T-helper 2 cell treated with Interferon-gamma antibody and Interleukin-4, amounts not matched to agents 5 μg/mL and 100 μg/mL, for 36 hours (primary cell): ENCODE measurements at regions not wholly inside any gene's neighbourhood (a gene's known extent, or its start where the extent isn't known, plus 50 kb on each side); places are given as distances from the start of the nearest gene placed in this dataset.
"Not testable (repeated sequence)": the region's sequence is repeated elsewhere in the genome, so short reads cannot be mapped to it uniquely, and the experiment has no call there.

Experiments
- DNase-seq: peaks from one replicate; pipeline ENCODE4 v3.0.0; 2021; ENCODE audit warnings: low spot score
- H3K27ac Mint-ChIP-seq: one replicate; pipeline ENCODE4 v1.8.0; 2021; ENCODE audit warnings: mild to moderate bottlenecking, mixed read lengths
- H3K27me3 Mint-ChIP-seq: one replicate; pipeline ENCODE4 v1.8.0; 2021; ENCODE audit warnings: low read depth, mixed read lengths
- H3K36me3 Mint-ChIP-seq: one replicate; pipeline ENCODE4 v1.8.0; 2021; ENCODE audit warnings: low read depth, mixed read lengths
- H3K4me1 Mint-ChIP-seq: one replicate; pipeline ENCODE4 v1.8.0; 2021; ENCODE audit warnings: low read depth, mixed read lengths
- H3K4me3 Mint-ChIP-seq: one replicate; pipeline ENCODE4 v1.8.0; 2022; ENCODE audit warnings: mild to moderate bottlenecking, moderate library complexity, mixed read lengths
- H3K9me3 Mint-ChIP-seq: one replicate; pipeline ENCODE4 v1.8.0; 2021; ENCODE audit warnings: mixed read lengths

- H3K36me3 Mint-ChIP-seq: not testable (repeated sequence)
Measured at GRCh38 chrX:40861952-40862554, 126.7 kb upstream of the MED14 start.

GRCh38 chrX:40863260-40863659 is 127.9 kb upstream of the MED14 start:
- peaks cover 11% of the 10 kb centered on the region for H3K27me3 Mint-ChIP-seq
- H3K4me1 Mint-ChIP-seq, H3K9me3 Mint-ChIP-seq, H3K4me3 Mint-ChIP-seq, H3K27ac Mint-ChIP-seq, DNase-seq, H3K36me3 Mint-ChIP-seq: not testable (repeated sequence)

More at GRCh38 chrX:40861952-40862554, 126.7 kb upstream of the MED14 start:
- H3K27me3 Mint-ChIP-seq, H3K4me1 Mint-ChIP-seq, H3K27ac Mint-ChIP-seq, DNase-seq, H3K4me3 Mint-ChIP-seq, H3K9me3 Mint-ChIP-seq: not testable (repeated sequence)

- Mint-ChIP-seq H3K4me1 (no peaks in the 10 kb centered on the region), H3K36me3 (no peaks in the 10 kb centered on the region), H3K27ac (no peak overlapping the region), H3K27me3 (peaks cover 11% of the 10 kb centered on the region), H3K4me3 (no peak overlapping the region), H3K9me3 (peaks cover 4% of the 10 kb centered on the region)
- DNase-seq: no peak
Measured at GRCh38 chrX:40863671-40864070, 128.3 kb upstream of the MED14 start.

- Mint-ChIP-seq H3K4me3 (no peak overlapping the region), H3K9me3 (peaks cover 4% of the 10 kb centered on the region), H3K27me3 (peaks cover 11% of the 10 kb centered on the region), H3K36me3 (no peaks in the 10 kb centered on the region), H3K27ac (no peak overlapping the region), H3K4me1 (no peaks in the 10 kb centered on the region)
- DNase-seq: no peak
Measured at GRCh38 chrX:40864972-40865371, 129.6 kb upstream of the MED14 start.

GRCh38 chrX:40866893-40867292 is 131.6 kb upstream of the MED14 start:
- Mint-ChIP-seq H3K4me3 (no peak overlapping the region), H3K27me3 (peaks cover 11% of the 10 kb centered on the region), H3K4me1 (no peaks in the 10 kb centered on the region), H3K36me3 (no peaks in the 10 kb centered on the region), H3K27ac (no peak overlapping the region), H3K9me3 (no peaks in the 10 kb centered on the region)
- DNase-seq: no peak

GRCh38 chrX:40867352-40867751 is 132.0 kb upstream of the MED14 start:
- Mint-ChIP-seq H3K4me1 (no peaks in the 10 kb centered on the region), H3K27ac (no peak overlapping the region), H3K9me3 (no peaks in the 10 kb centered on the region), H3K36me3 (no peaks in the 10 kb centered on the region), H3K27me3 (peaks cover 11% of the 10 kb centered on the region), H3K4me3 (no peak overlapping the region)
- no peak for DNase-seq

- H3K4me1 Mint-ChIP-seq: no peaks in the 10 kb centered on the region
- H3K36me3 Mint-ChIP-seq: no peaks in the 10 kb centered on the region
- no peak for DNase-seq
- H3K27me3 Mint-ChIP-seq: peaks cover 11% of the 10 kb centered on the region
- no peaks in the 10 kb centered on the region for H3K9me3 Mint-ChIP-seq
- H3K4me3 Mint-ChIP-seq: no peak overlapping the region
- no peak overlapping the region for H3K27ac Mint-ChIP-seq
Measured at GRCh38 chrX:40868868-40869267, 133.5 kb upstream of the MED14 start.

- not testable (repeated sequence) for H3K36me3 Mint-ChIP-seq, H3K4me3 Mint-ChIP-seq, H3K4me1 Mint-ChIP-seq, H3K27ac Mint-ChIP-seq, H3K27me3 Mint-ChIP-seq, DNase-seq, H3K9me3 Mint-ChIP-seq
Measured at GRCh38 chrX:40870982-40871381, 135.6 kb upstream of the MED14 start.

GRCh38 chrX:40871385-40872082 is 136.2 kb upstream of the MED14 start:
- H3K4me1 Mint-ChIP-seq: no peaks in the 10 kb centered on the region
- no peak overlapping the region for H3K4me3 Mint-ChIP-seq
- DNase-seq: no peak
- H3K27me3 Mint-ChIP-seq: peaks cover 5% of the 10 kb centered on the region
- no peaks in the 10 kb centered on the region for H3K36me3 Mint-ChIP-seq
- H3K9me3 Mint-ChIP-seq: no peaks in the 10 kb centered on the region
- no peak overlapping the region for H3K27ac Mint-ChIP-seq

- Mint-ChIP-seq H3K9me3 (no peaks in the 10 kb centered on the region), H3K27me3 (peaks cover 2% of the 10 kb centered on the region), H3K4me3 (no peak overlapping the region), H3K27ac (no peak overlapping the region), H3K36me3 (no peaks in the 10 kb centered on the region), H3K4me1 (no peaks in the 10 kb centered on the region)
- DNase-seq: no peak
Measured at GRCh38 chrX:40872351-40872750, 137.0 kb upstream of the MED14 start.

GRCh38 chrX:40875476-40875875 is 140.1 kb upstream of the MED14 start:
- no peaks in the 10 kb centered on the region for H3K4me1 Mint-ChIP-seq

GRCh38 chrX:40877887-40878286 is 142.5 kb upstream of the MED14 start:
- H3K4me1 Mint-ChIP-seq: no peaks in the 10 kb centered on the region
- no peaks in the 10 kb centered on the region for H3K9me3 Mint-ChIP-seq
- DNase-seq: no peak
- no peak overlapping the region for H3K27ac Mint-ChIP-seq
- no peaks in the 10 kb centered on the region for H3K27me3 Mint-ChIP-seq
- no peak overlapping the region for H3K4me3 Mint-ChIP-seq
- no peaks in the 10 kb centered on the region for H3K36me3 Mint-ChIP-seq

More at GRCh38 chrX:40875476-40875875, 140.1 kb upstream of the MED14 start:
- Mint-ChIP-seq H3K27me3 (no peaks in the 10 kb centered on the region), H3K27ac (no peak overlapping the region), H3K9me3 (no peaks in the 10 kb centered on the region), H3K36me3 (no peaks in the 10 kb centered on the region), H3K4me3 (no peak overlapping the region)
- DNase-seq: no peak

GRCh38 chrX:40878766-40879165 is 143.4 kb upstream of the MED14 start:
- no peaks in the 10 kb centered on the region for H3K9me3 Mint-ChIP-seq
- no peak overlapping the region for H3K4me3 Mint-ChIP-seq
- H3K27ac Mint-ChIP-seq: no peak overlapping the region
- no peaks in the 10 kb centered on the region for H3K4me1 Mint-ChIP-seq
- H3K36me3 Mint-ChIP-seq: no peaks in the 10 kb centered on the region
- DNase-seq: no peak
- no peaks in the 10 kb centered on the region for H3K27me3 Mint-ChIP-seq

- DNase-seq, H3K4me1 Mint-ChIP-seq, H3K4me3 Mint-ChIP-seq, H3K27ac Mint-ChIP-seq, H3K9me3 Mint-ChIP-seq, H3K27me3 Mint-ChIP-seq, H3K36me3 Mint-ChIP-seq: not testable (repeated sequence)
Measured at GRCh38 chrX:40879172-40879571, 143.8 kb upstream of the MED14 start.

- no peak for DNase-seq
- Mint-ChIP-seq H3K36me3 (no peaks in the 10 kb centered on the region), H3K4me3 (no peak overlapping the region), H3K27me3 (no peaks in the 10 kb centered on the region), H3K27ac (no peak overlapping the region), H3K4me1 (no peaks in the 10 kb centered on the region), H3K9me3 (no peaks in the 10 kb centered on the region)
Measured at GRCh38 chrX:40880712-40881111, 145.4 kb upstream of the MED14 start.
